AG08396 (cell line): ENCODE measurements at regions not wholly inside any gene's neighbourhood (a gene's known extent, or its start where the extent isn't known, plus 50 kb on each side); places are given as distances from the start of the nearest gene placed in this dataset.
"Not testable (repeated sequence)": the region's sequence is repeated elsewhere in the genome, so short reads cannot be mapped to it uniquely, and the experiment has no call there.

Experiments
- DNase-seq: peaks from one replicate; pipeline ENCODE4 v3.0.0; 2012; ENCODE audit warnings: low spot score, mixed read lengths

- DNase-seq = not testable (repeated sequence)
Observed at GRCh38 chr1:116298213-116298579, 74.8 kb upstream of the ATP1A1 start.

- DNase-seq = no peak
Observed at GRCh38 chr1:116298746-116299145, 74.3 kb upstream of the ATP1A1 start.

- DNase-seq = no peak
Observed at GRCh38 chr1:116299248-116299647, 73.8 kb upstream of the ATP1A1 start.

GRCh38 chr1:116302281-116302680 is 70.8 kb upstream of the ATP1A1 start:
- no peak for DNase-seq

- DNase-seq = no peak
Observed at GRCh38 chr1:116306102-116306501, 66.9 kb upstream of the ATP1A1 start.

- DNase-seq = no peak
Observed at GRCh38 chr1:116306840-116307442, 66.1 kb upstream of the ATP1A1 start.

GRCh38 chr1:116308276-116308675 is 64.8 kb upstream of the ATP1A1 start:
- no peak for DNase-seq

- DNase-seq = no peak
Observed at GRCh38 chr1:116309090-116309870, 63.8 kb upstream of the ATP1A1 start.

- no peak for DNase-seq
Observed at GRCh38 chr1:116310180-116310579, 62.9 kb upstream of the ATP1A1 start.

GRCh38 chr1:116311193-116311592 is 61.9 kb upstream of the ATP1A1 start:
- DNase-seq = no peak

GRCh38 chr1:116311756-116312680 is 61.0 kb upstream of the ATP1A1 start:
- DNase-seq = no peak

GRCh38 chr1:116312681-116313069 is 60.4 kb upstream of the ATP1A1 start:
- no peak for DNase-seq

- DNase-seq = no peak
Observed at GRCh38 chr1:116313776-116314175, 59.3 kb upstream of the ATP1A1 start.

GRCh38 chr1:116314305-116314919 is 58.6 kb upstream of the ATP1A1 start:
- no peak for DNase-seq

- no peak for DNase-seq
Observed at GRCh38 chr1:116316373-116316772, 56.7 kb upstream of the ATP1A1 start.

GRCh38 chr1:116318897-116319296 is 54.1 kb upstream of the ATP1A1 start:
- no peak for DNase-seq

- no peak for DNase-seq
Observed at GRCh38 chr1:116320874-116321273, 52.2 kb upstream of the ATP1A1 start.

- no peak for DNase-seq
Observed at GRCh38 chr1:116321766-116322175, 51.3 kb upstream of the ATP1A1 start.

- DNase-seq = no peak
Observed at GRCh38 chr1:116322752-116323405, 50.2 kb upstream of the ATP1A1 start.
